ENCODE measurements at regions not wholly inside any gene's neighbourhood (a gene's known extent, or its start where the extent isn't known, plus 50 kb on each side); places are given as distances from the start of the nearest gene placed in this dataset.
"Not testable (repeated sequence)": the region's sequence is repeated elsewhere in the genome, so short reads cannot be mapped to it uniquely, and the experiment has no call there.

DNA sequence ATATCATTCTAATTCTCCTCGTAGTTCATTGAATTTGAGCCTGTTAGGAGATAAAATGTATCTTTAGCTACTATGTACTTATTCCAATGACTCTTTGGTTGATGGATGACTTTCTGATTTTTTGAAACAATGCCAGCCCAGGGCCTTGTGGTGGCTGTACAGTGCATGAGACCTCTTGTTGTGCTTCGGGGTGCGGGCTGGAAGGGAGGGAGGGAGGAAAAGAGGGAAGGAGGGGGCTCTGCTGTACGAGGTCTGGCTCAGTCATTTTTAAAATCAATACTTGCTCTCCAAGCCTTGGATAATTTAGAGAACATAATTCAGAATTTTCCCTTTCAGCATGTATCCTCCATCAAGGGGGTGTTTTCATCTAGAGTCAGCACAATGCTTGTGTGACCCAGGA is 399.7 kb upstream of the ONECUT1 start:
- Histone ChIP-seq H3K36me3 (replicated peaks in 1 of 2; ENCODE audit: control insufficient read depth in 1 of 2, insufficient read depth in 2 of 2, low read length in 2 of 2) (no peaks in the 10 kb centered on the region), H3K27me3 (ENCODE audit: control insufficient read depth in 2 of 2, insufficient read depth in 2 of 2, low read length in 2 of 2) (no peaks in the 10 kb centered on the region), H3K4me3 (replicated peaks in 1 of 3; ENCODE audit: low read depth in 2 of 3, low read length in 3 of 3) (no peak overlapping the region), H3K79me2 (ENCODE audit: insufficient read depth, low read length) (no peaks in the 10 kb centered on the region), H2AFZ (ENCODE audit: insufficient read depth, low read depth, low read length, poor library complexity, severe bottlenecking) (no peak overlapping the region), H3K4me2 (replicated peaks; ENCODE audit: extremely low read depth, low read length, poor library complexity, severe bottlenecking) (no peak overlapping the region), H3K27ac (ENCODE audit: low read depth in 1 of 2, low read length in 2 of 2) (no peak overlapping the region), H3K9ac (ENCODE audit: insufficient read depth, low read length, poor library complexity, severe bottlenecking) (no peak overlapping the region), H3K4me1 (ENCODE audit: control insufficient read depth in 1 of 2, insufficient read depth in 2 of 2, low read length in 2 of 2) (no peaks in the 10 kb centered on the region), H4K20me1 (ENCODE audit: insufficient read depth, low read length) (no peaks in the 10 kb centered on the region), H3K9me3 (replicated peaks in 1 of 2; ENCODE audit: control insufficient read depth in 1 of 2, insufficient read depth in 1 of 2, low read length in 2 of 2) (no peaks in the 10 kb centered on the region)
- WGBS (ENCODE audit: insufficient coverage), result no CpG with 5 or more reads among the region's 4 CpGs
- H3K4me3 Mint-ChIP-seq, result no peak overlapping the region
- TF ChIP-seq, protein P1, sequence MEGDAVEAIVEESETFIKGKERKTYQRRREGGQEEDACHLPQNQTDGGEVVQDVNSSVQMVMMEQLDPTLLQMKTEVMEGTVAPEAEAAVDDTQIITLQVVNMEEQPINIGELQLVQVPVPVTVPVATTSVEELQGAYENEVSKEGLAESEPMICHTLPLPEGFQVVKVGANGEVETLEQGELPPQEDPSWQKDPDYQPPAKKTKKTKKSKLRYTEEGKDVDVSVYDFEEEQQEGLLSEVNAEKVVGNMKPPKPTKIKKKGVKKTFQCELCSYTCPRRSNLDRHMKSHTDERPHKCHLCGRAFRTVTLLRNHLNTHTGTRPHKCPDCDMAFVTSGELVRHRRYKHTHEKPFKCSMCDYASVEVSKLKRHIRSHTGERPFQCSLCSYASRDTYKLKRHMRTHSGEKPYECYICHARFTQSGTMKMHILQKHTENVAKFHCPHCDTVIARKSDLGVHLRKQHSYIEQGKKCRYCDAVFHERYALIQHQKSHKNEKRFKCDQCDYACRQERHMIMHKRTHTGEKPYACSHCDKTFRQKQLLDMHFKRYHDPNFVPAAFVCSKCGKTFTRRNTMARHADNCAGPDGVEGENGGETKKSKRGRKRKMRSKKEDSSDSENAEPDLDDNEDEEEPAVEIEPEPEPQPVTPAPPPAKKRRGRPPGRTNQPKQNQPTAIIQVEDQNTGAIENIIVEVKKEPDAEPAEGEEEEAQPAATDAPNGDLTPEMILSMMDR (IDR thresholded peaks at IDR 0.05), result no peak
- no peak for DNase-seq
- H3K27ac Mint-ChIP-seq, result peak overlapping the region in 1 of 7 donors; percentile 37
- H3K4me1 Mint-ChIP-seq, result no peaks in the 10 kb centered on the region
- peaks cover 0 to 2% (median 0%) of the 10 kb centered on the region in 3 donors for H3K27me3 Mint-ChIP-seq (ENCODE audit: low read depth in 3 of 3)
- intact Hi-C loops (cut with micrococcal nuclease), result no loop called here
- H3K9me3 Mint-ChIP-seq, result peaks cover 2 to 12% (median 4%) of the 10 kb centered on the region in 7 donors
- H3K36me3 Mint-ChIP-seq, result no peaks in the 10 kb centered on the region

DNA sequence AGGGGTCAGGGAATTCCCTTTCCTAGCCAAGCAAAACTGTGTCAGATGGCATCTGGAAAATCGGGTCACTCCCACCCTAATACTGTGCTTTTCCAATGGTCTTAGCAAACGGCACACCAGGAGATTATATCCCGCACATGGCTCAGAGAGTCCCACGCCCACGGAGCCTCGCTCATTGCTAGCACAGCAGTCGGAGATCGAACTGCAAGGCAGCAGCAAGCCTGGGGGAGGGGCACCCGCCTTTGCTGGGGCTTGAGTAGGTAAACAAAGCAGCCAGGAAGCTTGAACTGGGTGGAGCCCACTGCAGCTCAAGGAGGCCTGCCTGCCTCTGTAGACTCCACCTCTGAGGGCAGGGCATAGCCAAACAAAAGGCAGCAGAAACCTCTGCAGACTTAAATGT is 393.3 kb upstream of the ONECUT1 start:
- H3K27me3 ChIP-seq (ENCODE audit: control insufficient read depth in 2 of 2, insufficient read depth in 2 of 2, low read length in 2 of 2); intact Hi-C loops (cut with micrococcal nuclease); H3K27me3 Mint-ChIP-seq (ENCODE audit: low read depth in 3 of 3); H3K4me1 ChIP-seq (ENCODE audit: control insufficient read depth in 1 of 2, insufficient read depth in 2 of 2, low read length in 2 of 2); H3K27ac Mint-ChIP-seq; H3K9ac ChIP-seq (ENCODE audit: insufficient read depth, low read length, poor library complexity, severe bottlenecking); H3K36me3 ChIP-seq (replicated peaks in 1 of 2; ENCODE audit: control insufficient read depth in 1 of 2, insufficient read depth in 2 of 2, low read length in 2 of 2); H3K4me3 Mint-ChIP-seq; H3K27ac ChIP-seq (ENCODE audit: low read depth in 1 of 2, low read length in 2 of 2); H4K20me1 ChIP-seq (ENCODE audit: insufficient read depth, low read length); DNase-seq; H3K36me3 Mint-ChIP-seq; H2AFZ ChIP-seq (ENCODE audit: insufficient read depth, low read depth, low read length, poor library complexity, severe bottlenecking); H3K4me1 Mint-ChIP-seq; H3K4me3 ChIP-seq (replicated peaks in 1 of 3; ENCODE audit: low read depth in 2 of 3, low read length in 3 of 3); H3K4me2 ChIP-seq (replicated peaks; ENCODE audit: extremely low read depth, low read length, poor library complexity, severe bottlenecking); H3K79me2 ChIP-seq (ENCODE audit: insufficient read depth, low read length): not testable (repeated sequence)
- peaks cover 12% of the 10 kb centered on the region in 2 donors for H3K9me3 ChIP-seq (replicated peaks in 1 of 2; ENCODE audit: control insufficient read depth in 1 of 2, insufficient read depth in 1 of 2, low read length in 2 of 2)
- 100% methylated on average over 8 of the region's 9 CpGs for WGBS (ENCODE audit: insufficient coverage)
- H3K9me3 Mint-ChIP-seq, result peaks cover 2 to 24% (median 20%) of the 10 kb centered on the region in 7 donors

All from CD14-positive monocyte (primary cell).